ENCODE measurements at regions not wholly inside any gene's neighbourhood (a gene's known extent, or its start where the extent isn't known, plus 50 kb on each side); places are given as distances from the start of the nearest gene placed in this dataset.

GRCh38 chr13:106096661-106097092 lies 438.8 kb downstream of the EFNB2 start:
- Histone ChIP-seq H3K27me3 (ENCODE audit: control insufficient read depth, insufficient read depth, low read length) (no peaks in the 10 kb centered on the region), H3K4me1 (ENCODE audit: control insufficient read depth, extremely low read depth, insufficient read depth, low read length) (no peaks in the 10 kb centered on the region), H3K4me3 (replicated peaks in 1 of 4; ENCODE audit: control extremely low read depth in 1 of 4, insufficient read depth in 1 of 4, low read depth in 3 of 4, low read length in 4 of 4) (no peak overlapping the region), H3K79me2 (ENCODE audit: control insufficient read depth, insufficient read depth, low read length) (no peaks in the 10 kb centered on the region), H3K36me3 (ENCODE audit: control insufficient read depth, insufficient read depth, low read length) (no peaks in the 10 kb centered on the region), H4K20me1 (ENCODE audit: control insufficient read depth, extremely low read depth, insufficient read depth, low read length) (no peaks in the 10 kb centered on the region), H3K9ac (ENCODE audit: insufficient read depth, low read length) (no peak overlapping the region), H3K9me3 (ENCODE audit: control insufficient read depth, insufficient read depth, low read depth, low read length) (no peaks in the 10 kb centered on the region), H3K27ac (ENCODE audit: insufficient read depth, low read length) (no peak overlapping the region), H3K4me2 (ENCODE audit: extremely low read depth, insufficient read depth, low read length) (no peak overlapping the region), H2AFZ (ENCODE audit: low read length) (no peak overlapping the region)
- peak in 1 of 2 donors; percentile 21 for DNase-seq (ENCODE audit: low read depth in 2 of 2)
- TF ChIP-seq CTCF (conservative IDR thresholded peaks at IDR 0.05 in 1 of 2, IDR thresholded peaks at IDR 0.05 in 1 of 2; ENCODE audit: low read depth in 1 of 2, low read length in 2 of 2) = no peak
- no peak for TF ChIP-seq EZH2 (IDR thresholded peaks at IDR 0.05; ENCODE audit: low read length, missing control alignments)

GRCh38 chr13:106095919-106096318 lies 439.5 kb downstream of the EFNB2 start:
- DNase-seq (ENCODE audit: low read depth in 2 of 2) = no peak
- Histone ChIP-seq H3K4me2 (ENCODE audit: extremely low read depth, insufficient read depth, low read length) (no peak overlapping the region), H4K20me1 (ENCODE audit: control insufficient read depth, extremely low read depth, insufficient read depth, low read length) (no peaks in the 10 kb centered on the region), H3K27me3 (ENCODE audit: control insufficient read depth, insufficient read depth, low read length) (no peaks in the 10 kb centered on the region), H3K79me2 (ENCODE audit: control insufficient read depth, insufficient read depth, low read length) (no peaks in the 10 kb centered on the region), H3K4me3 (replicated peaks in 1 of 4; ENCODE audit: control extremely low read depth in 1 of 4, insufficient read depth in 1 of 4, low read depth in 3 of 4, low read length in 4 of 4) (no peak overlapping the region), H3K27ac (ENCODE audit: insufficient read depth, low read length) (no peak overlapping the region), H3K9me3 (ENCODE audit: control insufficient read depth, insufficient read depth, low read depth, low read length) (no peaks in the 10 kb centered on the region), H3K9ac (ENCODE audit: insufficient read depth, low read length) (no peak overlapping the region), H2AFZ (ENCODE audit: low read length) (no peak overlapping the region), H3K36me3 (ENCODE audit: control insufficient read depth, insufficient read depth, low read length) (no peaks in the 10 kb centered on the region), H3K4me1 (ENCODE audit: control insufficient read depth, extremely low read depth, insufficient read depth, low read length) (no peaks in the 10 kb centered on the region)
- TF ChIP-seq EZH2 (IDR thresholded peaks at IDR 0.05; ENCODE audit: low read length, missing control alignments) = no peak
- no peak for TF ChIP-seq CTCF (conservative IDR thresholded peaks at IDR 0.05 in 1 of 2, IDR thresholded peaks at IDR 0.05 in 1 of 2; ENCODE audit: low read depth in 1 of 2, low read length in 2 of 2)

- Histone ChIP-seq H3K27me3 (ENCODE audit: control insufficient read depth, insufficient read depth, low read length) (no peaks in the 10 kb centered on the region), H3K4me1 (ENCODE audit: control insufficient read depth, extremely low read depth, insufficient read depth, low read length) (no peaks in the 10 kb centered on the region), H3K4me2 (ENCODE audit: extremely low read depth, insufficient read depth, low read length) (no peak overlapping the region), H3K9ac (ENCODE audit: insufficient read depth, low read length) (no peak overlapping the region), H2AFZ (ENCODE audit: low read length) (no peak overlapping the region), H3K36me3 (ENCODE audit: control insufficient read depth, insufficient read depth, low read length) (no peaks in the 10 kb centered on the region), H4K20me1 (ENCODE audit: control insufficient read depth, extremely low read depth, insufficient read depth, low read length) (no peaks in the 10 kb centered on the region), H3K9me3 (ENCODE audit: control insufficient read depth, insufficient read depth, low read depth, low read length) (no peaks in the 10 kb centered on the region), H3K79me2 (ENCODE audit: control insufficient read depth, insufficient read depth, low read length) (no peaks in the 10 kb centered on the region), H3K27ac (ENCODE audit: insufficient read depth, low read length) (no peak overlapping the region), H3K4me3 (replicated peaks in 1 of 4; ENCODE audit: control extremely low read depth in 1 of 4, insufficient read depth in 1 of 4, low read depth in 3 of 4, low read length in 4 of 4) (no peak overlapping the region)
- DNase-seq (ENCODE audit: low read depth in 2 of 2) = no peak
- no peak for TF ChIP-seq CTCF (conservative IDR thresholded peaks at IDR 0.05 in 1 of 2, IDR thresholded peaks at IDR 0.05 in 1 of 2; ENCODE audit: low read depth in 1 of 2, low read length in 2 of 2)
- no peak for TF ChIP-seq EZH2 (IDR thresholded peaks at IDR 0.05; ENCODE audit: low read length, missing control alignments)
Observed at GRCh38 chr13:106095406-106095805, 440.1 kb downstream of the EFNB2 start.
